ENCODE measurements at regions not wholly inside any gene's neighbourhood (a gene's known extent, or its start where the extent isn't known, plus 50 kb on each side); places are given as distances from the start of the nearest gene placed in this dataset.

DNA sequence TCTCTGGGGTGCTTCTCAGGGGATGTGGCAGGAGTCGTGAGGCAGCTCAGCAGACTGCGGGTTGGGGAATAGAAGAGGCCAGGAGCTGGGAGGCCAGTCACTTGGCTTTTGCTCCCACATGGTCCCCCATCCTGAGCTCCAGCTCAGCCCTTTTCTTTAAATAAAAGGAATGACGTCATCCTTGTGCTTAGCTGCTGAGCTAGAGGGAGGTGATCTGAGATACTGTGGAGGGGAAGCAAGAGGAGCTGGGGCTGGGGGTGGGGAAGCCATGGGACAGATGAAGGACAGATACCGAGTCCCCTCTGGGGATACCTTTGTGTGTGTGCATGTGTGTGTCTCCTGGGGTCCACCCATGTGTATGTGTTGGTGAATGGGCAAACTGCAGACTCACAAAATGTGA is 89.0 kb upstream of the ARAP3 start:
- TF ChIP-seq EP300 (IDR thresholded peaks at IDR 0.05; ENCODE audit: borderline replicate concordance), result no peak
- TF ChIP-seq FOXM1 (IDR thresholded peaks at IDR 0.05; ENCODE audit: borderline replicate concordance, low read depth), result no peak
- no peak for TF ChIP-seq TCF12 (IDR thresholded peaks at IDR 0.05; ENCODE audit: low read depth)
- no peak for TF ChIP-seq CREB1 (IDR thresholded peaks at IDR 0.05; ENCODE audit: low read depth)
- no peak for TF ChIP-seq TAF1 (IDR thresholded peaks at IDR 0.05; ENCODE audit: low read depth)
- TF ChIP-seq EGR1 (IDR thresholded peaks at IDR 0.05), result no peak
- TF ChIP-seq YY1 (IDR thresholded peaks at IDR 0.05; ENCODE audit: low read depth), result no peak
- TF ChIP-seq RAD21 (IDR thresholded peaks at IDR 0.05; ENCODE audit: low read depth), result no peak
- no peak for TF ChIP-seq NFIC (IDR thresholded peaks at IDR 0.05)
- TF ChIP-seq, protein P1, sequence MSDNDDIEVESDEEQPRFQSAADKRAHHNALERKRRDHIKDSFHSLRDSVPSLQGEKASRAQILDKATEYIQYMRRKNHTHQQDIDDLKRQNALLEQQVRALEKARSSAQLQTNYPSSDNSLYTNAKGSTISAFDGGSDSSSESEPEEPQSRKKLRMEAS (IDR thresholded peaks at IDR 0.05), result no peak
- no peak for TF ChIP-seq CEBPB (IDR thresholded peaks at IDR 0.05)
- TF ChIP-seq, protein P2, sequence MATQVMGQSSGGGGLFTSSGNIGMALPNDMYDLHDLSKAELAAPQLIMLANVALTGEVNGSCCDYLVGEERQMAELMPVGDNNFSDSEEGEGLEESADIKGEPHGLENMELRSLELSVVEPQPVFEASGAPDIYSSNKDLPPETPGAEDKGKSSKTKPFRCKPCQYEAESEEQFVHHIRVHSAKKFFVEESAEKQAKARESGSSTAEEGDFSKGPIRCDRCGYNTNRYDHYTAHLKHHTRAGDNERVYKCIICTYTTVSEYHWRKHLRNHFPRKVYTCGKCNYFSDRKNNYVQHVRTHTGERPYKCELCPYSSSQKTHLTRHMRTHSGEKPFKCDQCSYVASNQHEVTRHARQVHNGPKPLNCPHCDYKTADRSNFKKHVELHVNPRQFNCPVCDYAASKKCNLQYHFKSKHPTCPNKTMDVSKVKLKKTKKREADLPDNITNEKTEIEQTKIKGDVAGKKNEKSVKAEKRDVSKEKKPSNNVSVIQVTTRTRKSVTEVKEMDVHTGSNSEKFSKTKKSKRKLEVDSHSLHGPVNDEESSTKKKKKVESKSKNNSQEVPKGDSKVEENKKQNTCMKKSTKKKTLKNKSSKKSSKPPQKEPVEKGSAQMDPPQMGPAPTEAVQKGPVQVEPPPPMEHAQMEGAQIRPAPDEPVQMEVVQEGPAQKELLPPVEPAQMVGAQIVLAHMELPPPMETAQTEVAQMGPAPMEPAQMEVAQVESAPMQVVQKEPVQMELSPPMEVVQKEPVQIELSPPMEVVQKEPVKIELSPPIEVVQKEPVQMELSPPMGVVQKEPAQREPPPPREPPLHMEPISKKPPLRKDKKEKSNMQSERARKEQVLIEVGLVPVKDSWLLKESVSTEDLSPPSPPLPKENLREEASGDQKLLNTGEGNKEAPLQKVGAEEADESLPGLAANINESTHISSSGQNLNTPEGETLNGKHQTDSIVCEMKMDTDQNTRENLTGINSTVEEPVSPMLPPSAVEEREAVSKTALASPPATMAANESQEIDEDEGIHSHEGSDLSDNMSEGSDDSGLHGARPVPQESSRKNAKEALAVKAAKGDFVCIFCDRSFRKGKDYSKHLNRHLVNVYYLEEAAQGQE (IDR thresholded peaks at IDR 0.05; ENCODE audit: low read depth), result no peak
- TF ChIP-seq, protein P3, sequence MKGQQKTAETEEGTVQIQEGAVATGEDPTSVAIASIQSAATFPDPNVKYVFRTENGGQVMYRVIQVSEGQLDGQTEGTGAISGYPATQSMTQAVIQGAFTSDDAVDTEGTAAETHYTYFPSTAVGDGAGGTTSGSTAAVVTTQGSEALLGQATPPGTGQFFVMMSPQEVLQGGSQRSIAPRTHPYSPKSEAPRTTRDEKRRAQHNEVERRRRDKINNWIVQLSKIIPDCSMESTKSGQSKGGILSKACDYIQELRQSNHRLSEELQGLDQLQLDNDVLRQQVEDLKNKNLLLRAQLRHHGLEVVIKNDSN (IDR thresholded peaks at IDR 0.05), result no peak
- TF ChIP-seq ZBTB7A (IDR thresholded peaks at IDR 0.05; ENCODE audit: low read depth), result no peak

All from Ishikawa (cell line).